ENCODE measurements at regions not wholly inside any gene's neighbourhood (a gene's known extent, or its start where the extent isn't known, plus 50 kb on each side); places are given as distances from the start of the nearest gene placed in this dataset.

DNA sequence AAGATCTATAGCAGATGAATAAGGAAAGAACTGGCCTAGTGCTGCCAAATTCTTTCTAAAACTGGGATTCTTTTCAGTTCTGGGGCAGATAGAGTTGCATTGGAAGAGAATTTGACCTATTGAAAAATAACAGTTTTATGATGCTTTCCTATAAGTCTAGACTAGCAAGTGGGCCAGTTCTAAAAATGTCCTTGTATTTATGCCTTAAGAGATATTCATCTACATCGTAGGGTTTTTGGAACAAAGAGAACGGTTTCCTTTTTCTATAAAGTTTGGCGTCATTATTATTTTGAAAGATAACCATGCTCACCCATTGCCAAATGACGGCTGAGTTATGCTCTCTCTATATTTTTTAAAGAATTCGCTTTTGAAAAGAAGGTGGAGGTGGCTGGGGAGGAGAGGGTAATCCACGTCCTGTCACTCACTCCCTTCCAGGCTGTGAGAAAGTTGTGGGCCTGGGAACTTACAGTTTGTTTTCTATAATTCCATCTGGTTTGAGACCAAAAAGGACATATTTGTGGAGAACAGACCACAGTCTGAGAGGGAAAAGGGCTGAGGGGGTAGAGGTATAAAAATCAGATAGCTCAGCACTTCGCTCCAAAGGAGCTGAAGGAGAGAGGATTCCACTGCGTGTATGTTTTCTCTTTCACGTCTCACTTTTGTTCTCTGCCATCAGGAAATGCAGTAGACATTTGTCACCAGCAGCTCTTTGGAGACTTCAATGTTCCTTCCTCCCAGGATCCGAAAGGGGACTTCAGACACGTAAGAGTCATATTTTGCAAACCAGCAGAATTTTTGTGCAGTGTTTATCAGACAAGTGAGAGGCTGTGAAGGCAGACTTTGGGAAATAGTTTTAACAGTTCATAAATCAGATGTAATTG is 281.9 kb upstream of the FN1 start:
- ChIA-PET POLR2A (no interaction called here), CTCF (no interaction called here)
- no peak for DNase-seq
- Mint-ChIP-seq H3K4me3 (no peak overlapping the region), H3K36me3 (ENCODE audit: low read depth) (no peaks in the 10 kb centered on the region), H3K27ac (no peak overlapping the region), H3K4me1 (peaks cover 4% of the 10 kb centered on the region), H3K9me3 (no peaks in the 10 kb centered on the region), H3K27me3 (peaks cover 1% of the 10 kb centered on the region)

DNA sequence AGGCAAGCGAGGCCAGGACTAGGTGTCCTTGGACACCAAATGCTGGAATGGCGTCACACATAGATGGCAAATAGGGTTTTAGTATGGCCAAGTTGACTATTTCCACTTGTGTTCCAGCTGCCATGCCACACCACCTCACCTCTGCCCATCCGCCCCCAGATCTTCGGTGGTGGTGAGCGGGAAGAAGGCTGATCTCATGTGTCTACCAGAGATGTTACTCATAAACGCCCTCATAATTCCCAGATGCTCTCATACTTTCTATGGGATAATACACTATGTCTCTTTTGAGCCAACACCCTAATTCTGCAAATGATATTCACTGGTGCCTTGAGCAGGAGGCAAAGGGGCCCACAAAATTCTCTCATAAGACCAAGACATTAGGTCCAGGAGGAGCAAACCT is 281.1 kb upstream of the FN1 start:
- DNase-seq, result no peak

DNA sequence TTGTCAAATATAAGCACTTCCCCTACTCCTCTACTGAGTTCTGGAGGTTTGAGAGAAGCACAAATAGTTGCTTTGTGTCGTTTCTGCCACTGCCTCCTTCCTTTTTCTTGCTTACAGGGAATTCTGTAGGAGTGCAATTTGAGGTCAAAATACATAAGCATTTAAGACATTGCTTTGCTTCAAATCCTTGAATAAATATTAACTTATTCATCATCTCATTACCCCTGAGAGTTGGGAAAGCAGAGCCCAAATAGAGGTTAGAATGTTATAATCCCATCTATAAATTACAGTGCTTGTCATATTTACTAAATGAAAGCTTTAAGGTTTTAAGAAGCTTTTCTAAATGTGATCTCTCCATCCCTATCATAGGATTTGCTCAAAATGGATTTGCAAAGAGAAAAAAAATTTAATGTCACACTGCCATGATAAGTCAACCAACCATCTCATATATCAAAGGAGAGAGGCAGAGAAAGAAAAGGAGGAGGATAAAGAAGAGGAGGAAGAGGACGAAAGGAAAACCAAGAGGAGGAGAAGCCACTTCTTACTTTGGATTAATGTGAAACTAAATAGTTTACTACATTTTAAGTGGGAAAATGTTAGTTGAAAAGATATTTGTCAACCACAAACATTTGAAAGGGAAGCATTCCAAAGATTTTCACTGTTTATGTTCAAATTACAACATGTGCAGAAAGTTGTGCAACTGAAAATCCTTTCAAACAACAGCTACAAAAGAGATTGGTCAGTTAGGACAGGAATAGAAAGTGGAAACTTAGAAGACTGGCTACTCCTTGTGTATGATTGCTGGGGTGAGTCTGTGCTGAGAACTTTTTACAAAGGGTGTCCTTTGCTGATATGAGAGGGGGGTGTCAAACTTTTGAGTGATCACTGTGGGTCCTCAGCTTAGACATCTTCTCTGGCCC is 277.3 kb upstream of the FN1 start:
- Mint-ChIP-seq H3K9me3 (no peaks in the 10 kb centered on the region), H3K4me1 (peaks cover 4% of the 10 kb centered on the region), H3K36me3 (ENCODE audit: low read depth) (no peaks in the 10 kb centered on the region), H3K4me3 (no peak overlapping the region), H3K27me3 (peaks cover 5% of the 10 kb centered on the region), H3K27ac (no peak overlapping the region)
- POLR2A ChIA-PET, result no interaction called here
- CTCF ChIA-PET, result no interaction called here
- no peak for DNase-seq

More for the DNA sequence above, 281.1 kb upstream of the FN1 start:
- Mint-ChIP-seq H3K36me3 (ENCODE audit: low read depth) (no peaks in the 10 kb centered on the region), H3K4me1 (peaks cover 4% of the 10 kb centered on the region), H3K4me3 (no peak overlapping the region), H3K27ac (no peak overlapping the region), H3K27me3 (peaks cover 3% of the 10 kb centered on the region), H3K9me3 (no peaks in the 10 kb centered on the region)
- POLR2A ChIA-PET, result no interaction called here
- CTCF ChIA-PET, result interaction anchor here (0.7 kb wide), 1 partner anchor 184 kb away, joined by 3 read pairs; no protein-coding TSS in a partner anchor

DNA sequence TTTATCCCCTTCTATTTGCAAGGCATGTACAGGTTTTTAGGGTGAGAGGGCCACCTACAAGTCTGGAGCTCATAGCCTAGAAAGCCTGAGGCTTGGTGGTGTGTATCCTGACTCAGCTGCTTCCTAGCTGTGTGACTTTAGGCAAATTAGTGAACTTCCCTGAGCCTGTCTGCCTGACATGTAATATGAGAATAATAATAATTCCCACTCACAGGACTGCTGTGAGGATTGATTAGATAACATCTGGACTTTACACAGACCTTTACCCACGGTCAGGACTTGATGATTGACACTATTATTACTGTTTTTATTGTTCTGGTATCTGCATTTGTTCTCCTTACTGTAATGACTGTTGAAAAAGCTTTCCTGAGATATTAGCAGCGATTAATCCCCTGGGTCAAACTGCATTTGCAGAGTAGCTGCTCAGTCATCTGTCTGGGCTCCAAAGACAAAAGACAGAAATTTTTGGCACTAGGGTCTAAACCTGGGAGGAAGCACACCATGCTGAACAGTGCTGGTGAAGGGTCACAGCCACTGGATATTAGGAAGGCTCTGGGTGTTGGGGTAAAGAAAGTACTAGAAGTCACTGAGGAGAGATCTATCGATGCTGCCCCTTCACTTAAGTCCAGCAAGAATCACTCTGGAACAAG is 276.5 kb upstream of the FN1 start:
- CTCF ChIA-PET, result no interaction called here
- POLR2A ChIA-PET, result no interaction called here
- Mint-ChIP-seq H3K27me3 (peaks cover 5% of the 10 kb centered on the region), H3K27ac (no peak overlapping the region), H3K4me3 (no peak overlapping the region), H3K9me3 (no peaks in the 10 kb centered on the region), H3K4me1 (no peaks in the 10 kb centered on the region), H3K36me3 (ENCODE audit: low read depth) (no peaks in the 10 kb centered on the region)
- no peak for DNase-seq

DNA sequence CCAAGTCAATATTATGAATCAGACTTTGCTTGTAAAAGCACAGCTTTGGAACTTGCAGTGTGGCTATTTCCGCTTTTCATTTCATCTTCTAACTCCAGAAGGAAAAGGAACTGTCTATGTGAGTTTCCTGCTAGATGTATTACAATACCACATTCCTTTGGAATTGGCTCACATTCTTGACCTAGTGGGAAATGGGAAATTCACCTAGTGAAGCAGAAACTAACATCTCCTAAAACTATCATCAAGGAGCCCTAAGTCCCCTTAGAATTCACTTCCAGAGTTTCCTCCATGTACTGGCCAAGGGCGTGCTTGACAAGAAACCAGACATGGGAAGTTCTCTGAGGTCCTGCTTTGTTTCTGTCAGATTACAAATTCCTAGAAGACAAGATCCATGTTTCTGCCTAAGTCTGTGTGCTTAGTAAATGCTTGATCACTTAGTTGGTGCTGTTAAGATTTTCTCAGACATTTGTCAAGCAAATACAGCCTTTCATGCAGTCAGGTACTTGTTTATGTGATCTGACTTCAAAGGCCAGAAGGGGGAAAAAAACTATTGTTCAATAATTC is 275.7 kb upstream of the FN1 start:
- no peak overlapping the region for H3K4me3 Mint-ChIP-seq
- DNase-seq, result no peak
- H3K9me3 Mint-ChIP-seq, result no peaks in the 10 kb centered on the region
- H3K4me1 Mint-ChIP-seq, result no peaks in the 10 kb centered on the region
- no peak overlapping the region for H3K27ac Mint-ChIP-seq
- H3K27me3 Mint-ChIP-seq, result peaks cover 5% of the 10 kb centered on the region
- H3K36me3 Mint-ChIP-seq (ENCODE audit: low read depth), result no peaks in the 10 kb centered on the region
- POLR2A ChIA-PET, result no interaction called here
- CTCF ChIA-PET, result no interaction called here

DNA sequence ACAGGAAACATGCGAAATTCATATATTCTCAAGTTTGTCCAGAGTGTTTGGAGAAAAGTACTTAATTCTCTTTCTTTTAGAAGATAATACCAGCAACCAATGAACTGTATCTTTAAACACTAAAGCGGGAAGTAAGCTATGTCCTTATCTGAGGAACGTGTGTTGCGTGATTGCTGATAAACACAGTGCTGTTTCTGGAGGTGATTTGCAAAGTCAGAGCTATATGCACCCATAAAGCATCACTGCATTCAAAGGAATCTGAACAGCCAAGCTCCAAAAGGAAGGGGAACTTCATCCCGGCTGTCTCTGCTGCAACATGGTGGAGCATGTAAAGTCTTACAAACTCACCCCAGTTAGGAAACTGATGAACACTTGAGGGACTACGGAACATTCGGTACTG is 271.7 kb upstream of the FN1 start:
- Mint-ChIP-seq H3K4me1 (no peaks in the 10 kb centered on the region), H3K27ac (no peak overlapping the region), H3K27me3 (peaks cover 3% of the 10 kb centered on the region), H3K9me3 (no peaks in the 10 kb centered on the region), H3K4me3 (no peak overlapping the region), H3K36me3 (ENCODE audit: low read depth) (no peaks in the 10 kb centered on the region)
- CTCF ChIA-PET, result no interaction called here
- POLR2A ChIA-PET, result no interaction called here
- DNase-seq, result no peak

DNA sequence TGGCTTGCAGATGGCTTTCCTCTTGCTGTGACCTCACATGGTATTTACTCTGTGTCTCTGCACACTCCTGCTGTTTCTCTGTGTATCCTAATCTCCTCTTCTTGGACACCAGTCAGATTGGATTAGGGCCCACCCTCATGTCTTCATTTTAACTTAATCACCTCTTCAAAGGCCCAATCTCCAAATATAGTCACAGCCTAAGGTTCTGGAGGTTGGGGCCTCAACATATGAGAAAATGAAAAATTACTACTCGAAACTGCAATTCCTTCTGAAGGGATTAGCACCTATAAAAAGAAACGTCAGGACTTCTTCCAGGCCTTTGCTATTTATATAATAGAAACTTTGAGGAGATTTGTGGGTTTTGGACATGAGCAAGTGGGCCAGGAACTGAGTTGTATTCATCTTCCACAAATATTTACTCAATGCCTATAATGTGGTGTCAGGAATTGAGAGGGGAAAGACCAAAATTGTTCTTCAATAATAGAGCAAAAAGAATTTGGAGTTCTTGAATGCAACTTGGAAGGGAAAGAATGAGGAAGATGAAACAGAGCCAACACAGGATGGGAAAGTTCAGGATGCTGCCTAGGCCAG is 270.0 kb upstream of the FN1 start:
- POLR2A ChIA-PET, result no interaction called here
- Mint-ChIP-seq H3K4me3 (no peak overlapping the region), H3K27me3 (peaks cover 2% of the 10 kb centered on the region), H3K36me3 (ENCODE audit: low read depth) (no peaks in the 10 kb centered on the region), H3K9me3 (no peaks in the 10 kb centered on the region), H3K27ac (no peak overlapping the region), H3K4me1 (no peaks in the 10 kb centered on the region)
- no peak for DNase-seq
- CTCF ChIA-PET, result interaction anchor here (1.1 kb wide), 1 partner anchor 10 kb away, joined by 3 read pairs; no protein-coding TSS in a partner anchor

DNA sequence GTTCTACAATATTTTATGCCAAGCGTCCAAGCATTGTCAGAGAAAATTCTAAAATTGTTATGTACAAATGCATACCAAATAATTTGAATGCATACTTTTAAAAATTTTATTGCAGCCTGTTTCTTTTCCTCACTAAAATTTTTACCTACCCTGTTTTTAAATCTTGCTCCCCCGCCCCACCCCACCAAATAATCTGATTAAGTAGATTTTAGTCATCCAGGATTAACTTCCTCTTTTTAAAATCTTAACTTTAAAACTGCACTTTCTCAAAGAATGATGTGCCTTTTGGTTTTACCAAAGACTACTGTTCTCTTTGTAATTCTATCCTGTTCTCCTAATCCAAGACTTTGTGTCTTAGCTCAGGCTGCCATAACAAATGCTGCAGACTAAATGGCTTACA is 269.4 kb upstream of the FN1 start:
- Mint-ChIP-seq H3K27ac (no peak overlapping the region), H3K9me3 (no peaks in the 10 kb centered on the region), H3K27me3 (peaks cover 2% of the 10 kb centered on the region), H3K4me3 (no peak overlapping the region), H3K36me3 (ENCODE audit: low read depth) (no peaks in the 10 kb centered on the region), H3K4me1 (no peaks in the 10 kb centered on the region)
- ChIA-PET CTCF (no interaction called here), POLR2A (no interaction called here)
- DNase-seq, result no peak

DNA sequence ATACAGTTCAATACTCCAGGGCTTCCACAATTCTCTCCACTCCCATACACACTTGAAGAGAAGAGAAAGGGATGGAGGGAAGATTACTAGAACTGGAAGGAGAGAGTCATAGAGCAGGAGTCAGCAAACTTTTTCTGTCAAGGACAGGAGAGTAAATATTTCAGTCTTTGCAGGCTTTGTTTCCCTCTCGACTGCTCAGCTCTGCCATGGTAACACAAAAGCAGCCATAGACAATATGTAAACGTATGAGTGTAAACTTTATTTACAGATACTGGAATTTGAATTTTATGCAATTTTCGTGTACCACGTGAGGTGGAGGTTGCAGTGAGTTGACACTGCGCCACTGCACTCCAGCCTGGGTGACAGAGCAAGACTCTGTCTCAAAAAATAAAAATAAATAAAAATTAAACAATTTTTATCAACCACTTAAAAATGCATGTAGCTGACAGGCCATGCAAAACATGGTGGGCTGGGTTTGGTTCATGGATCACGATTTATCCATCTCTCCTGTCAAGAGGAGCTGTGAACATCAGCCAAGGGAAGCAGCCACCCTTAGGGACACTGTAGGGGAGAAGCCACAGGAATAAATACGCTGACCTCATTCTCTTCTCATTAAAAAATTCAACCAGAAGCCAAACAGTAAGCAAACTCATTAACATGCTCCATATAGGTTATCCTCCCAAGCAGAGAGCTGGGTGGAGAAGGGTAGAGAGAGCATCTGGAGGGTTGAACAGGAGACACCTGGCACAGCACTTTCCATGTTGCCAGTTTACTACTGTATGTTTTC is 266.4 kb upstream of the FN1 start:
- POLR2A ChIA-PET, result no interaction called here
- DNase-seq, result no peak
- Mint-ChIP-seq H3K27me3 (no peaks in the 10 kb centered on the region), H3K4me3 (no peak overlapping the region), H3K36me3 (ENCODE audit: low read depth) (no peaks in the 10 kb centered on the region), H3K9me3 (no peaks in the 10 kb centered on the region), H3K4me1 (no peaks in the 10 kb centered on the region), H3K27ac (no peak overlapping the region)
- CTCF ChIA-PET, result interaction anchor here (0.6 to 1.1 kb wide), 2 partner anchors 13 to 162 kb away, joined by 3 read pairs; no protein-coding TSS in a partner anchor

DNA sequence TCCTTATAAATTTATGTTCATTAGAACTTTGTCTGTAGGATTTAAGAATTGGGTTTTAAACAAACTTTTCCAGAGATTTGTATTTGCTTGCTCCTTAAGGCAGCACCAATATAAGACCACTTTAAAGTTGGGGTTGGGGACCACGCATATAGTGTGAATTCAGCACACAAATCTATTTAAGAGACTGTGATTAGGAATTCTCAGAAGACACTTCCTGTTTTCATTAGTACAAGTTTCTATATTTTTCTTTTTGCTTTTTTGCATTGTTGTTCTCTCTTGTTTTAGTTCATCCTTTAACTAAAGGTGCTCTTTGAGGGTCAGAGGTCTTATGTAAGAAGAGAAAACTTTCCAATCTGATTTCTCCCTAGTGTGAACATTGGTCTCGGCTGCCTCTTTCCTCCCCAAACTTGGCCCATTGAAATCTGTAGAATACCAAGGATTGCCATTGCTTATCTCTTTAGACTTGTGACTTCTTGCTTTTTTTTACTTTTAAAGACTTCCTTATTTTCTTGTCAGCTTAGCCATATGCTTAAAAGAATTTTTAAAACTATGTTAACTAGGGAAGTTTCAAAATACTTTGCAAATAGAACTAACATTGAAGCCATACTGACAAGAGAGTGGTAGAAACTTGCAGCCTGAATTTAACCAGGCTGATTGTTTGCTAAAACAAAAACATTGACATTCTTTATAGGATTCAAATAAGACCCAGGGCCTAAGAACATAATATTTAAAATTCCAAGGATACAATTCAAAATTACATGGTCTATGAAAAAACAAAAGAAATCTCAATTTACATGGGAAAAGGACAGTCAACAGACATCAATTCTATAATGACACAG is 264.1 kb upstream of the FN1 start:
- Mint-ChIP-seq H3K4me3 (no peak overlapping the region), H3K9me3 (no peaks in the 10 kb centered on the region), H3K36me3 (ENCODE audit: low read depth) (no peaks in the 10 kb centered on the region), H3K4me1 (no peaks in the 10 kb centered on the region), H3K27ac (no peak overlapping the region), H3K27me3 (no peaks in the 10 kb centered on the region)
- no peak for DNase-seq
- CTCF ChIA-PET, result no interaction called here
- POLR2A ChIA-PET, result no interaction called here

DNA sequence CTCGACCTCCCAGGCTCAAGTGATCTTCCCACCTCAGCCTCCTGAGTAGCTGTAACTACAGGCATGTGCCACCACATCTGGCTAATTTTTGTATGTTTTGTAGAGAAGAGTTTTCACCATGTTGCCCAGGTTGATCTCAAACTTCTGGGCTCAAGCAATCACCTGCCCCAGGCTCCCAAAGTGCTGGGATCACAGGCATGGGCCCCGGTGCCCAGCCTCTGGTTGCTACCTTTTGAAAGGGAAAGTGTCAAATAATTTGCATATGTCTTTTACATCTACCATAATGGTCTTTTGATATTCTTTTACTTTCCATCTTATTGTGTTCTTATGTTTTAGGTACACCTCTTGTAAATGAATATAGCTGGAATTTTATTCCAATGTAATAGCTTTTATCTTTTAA is 263.1 kb upstream of the FN1 start:
- Mint-ChIP-seq H3K9me3 (no peaks in the 10 kb centered on the region), H3K4me1 (no peaks in the 10 kb centered on the region), H3K27me3 (no peaks in the 10 kb centered on the region), H3K36me3 (ENCODE audit: low read depth) (no peaks in the 10 kb centered on the region), H3K27ac (no peak overlapping the region), H3K4me3 (no peak overlapping the region)
- POLR2A ChIA-PET, result no interaction called here
- DNase-seq, result no peak
- CTCF ChIA-PET, result no interaction called here

Measured in activated CD4-positive, alpha-beta T cell treated with anti-CD3 and anti-CD28 coated beads, Interleukin-2, amount 10 ng/mL, durations not matched to agents 7 days and 5 days (primary cell).